A549 (cell line): ENCODE measurements at regions not wholly inside any gene's neighbourhood (a gene's known extent, or its start where the extent isn't known, plus 50 kb on each side); places are given as distances from the start of the nearest gene placed in this dataset.

ENCODE experiments used
- ATAC-seq, 2 experiments: fragments of 200-7000 bp in 1 of 2; fragments of >200 bp in 1 of 2; cut with Nextera tagmentation in 1 of 2; cut with Tn5 transposase in 1 of 2; 3 replicates each; pipeline versions ENCODE4 v1.8.0 to v1.9.1; 2018 to 2020; ENCODE audit warnings: mild to moderate bottlenecking in 1 of 2, moderate library complexity in 1 of 2
- CTCF ChIA-PET: fragments of 300-600 bp; sonication (Branson Sonifier 250); formaldehyde crosslinking; extraction: SDS; loops from one replicate; lab custom pipeline; 2021; ENCODE audit warnings: antibody characterized with exemption, inconsistent platforms; lab: Yijun Ruan, JAX
- POLR2A ChIA-PET: fragments of 350-600 bp; formaldehyde crosslinking; extraction: SDS; loops from one replicate; lab custom pipeline; 2021; ENCODE audit warnings: antibody characterized with exemption, inconsistent platforms; lab: Yijun Ruan, JAX
- DNase-seq, 2 experiments: peaks; one replicate each; pipeline versions ENCODE4 v3.0.0 to v3.0.0-alpha.2; 2011 to 2016; ENCODE audit warnings: low read depth in 1 of 2, low spot score in 1 of 2
- FAIRE-seq: peaks from 2 replicates; lab custom pipeline; 2011; peaks lifted over from hg19 to GRCh38; lab: Jason Lieb, UNC
- H3K27ac ChIP-seq, 2 experiments: fragments of >200 bp; sonication (Bioruptor Twin); formaldehyde crosslinking; 3 replicates each; pipeline ENCODE4 v1.5.1; 2016 to 2017
- H3K4me1 ChIP-seq: fragments of >200 bp; sonication (Bioruptor Twin); formaldehyde crosslinking; 3 replicates; pipeline ENCODE4 v1.6.1; 2016
- H3K4me2 ChIP-seq: fragments of >200 bp; sonication (Bioruptor Twin); formaldehyde crosslinking; 3 replicates; pipeline ENCODE4 v1.6.1; 2016
- H3K4me3 ChIP-seq: fragments of >200 bp; sonication (Bioruptor Twin); formaldehyde crosslinking; 3 replicates; pipeline ENCODE4 v1.5.1; 2016
- H3K9me3 ChIP-seq: fragments of >200 bp; sonication (Bioruptor Twin); formaldehyde crosslinking; 3 replicates; pipeline ENCODE4 v1.6.1; 2016
- BCL3 ChIP-seq: fragments of >200 bp; sonication (Bioruptor Twin); formaldehyde crosslinking; IDR thresholded peaks from 3 replicates; pipeline ENCODE4 v1.6.1; 2016
- EP300 ChIP-seq, 2 experiments: fragments of >200 bp; sonication (Bioruptor Twin); formaldehyde crosslinking; IDR thresholded peaks; 2 replicates in 1 of 2; 3 replicates in 1 of 2; pipeline ENCODE4 v1.6.1; 2016 to 2017
- ESRRA ChIP-seq: fragments of 150-350 bp; IDR thresholded peaks from 2 replicates; pipeline ENCODE4 v1.6.1; 2014; ENCODE audit warnings: mild to moderate bottlenecking, low read length, borderline replicate concordance
- FOSB ChIP-seq: fragments of 250-450 bp; sonication (Bioruptor Pico); IDR thresholded peaks from 2 replicates; pipeline ENCODE4 v1.5.0; 2020; ENCODE audit warnings: mild to moderate bottlenecking, moderate library complexity
- FOXS1 ChIP-seq: fragments of 250-450 bp; sonication (Bioruptor Pico); IDR thresholded peaks from 2 replicates; pipeline ENCODE4 v1.5.0; 2020; ENCODE audit warnings: mild to moderate bottlenecking, moderate library complexity
- HOXA7 ChIP-seq: fragments of 250-450 bp; sonication (Bioruptor Pico); IDR thresholded peaks from 2 replicates; pipeline ENCODE4 v1.5.0; 2020; ENCODE audit warnings: mild to moderate bottlenecking, moderate library complexity
- HOXB5 ChIP-seq: fragments of 250-450 bp; sonication (Bioruptor Pico); IDR thresholded peaks from 2 replicates; pipeline ENCODE4 v1.5.0; 2020; ENCODE audit warnings: mild to moderate bottlenecking, moderate library complexity
- JUN ChIP-seq, 2 experiments: fragments of >200 bp; sonication (Bioruptor Twin); formaldehyde crosslinking; IDR thresholded peaks; 2 replicates in 1 of 2; 3 replicates in 1 of 2; pipeline ENCODE4 v1.6.1; 2016 to 2017
- JUNB ChIP-seq: fragments of >200 bp; sonication (Bioruptor Twin); formaldehyde crosslinking; IDR thresholded peaks from 2 replicates; pipeline ENCODE4 v1.6.1; 2016
- KDM5A ChIP-seq: fragments of 200-600 bp; sonication (generic); IDR thresholded peaks from 2 replicates; pipeline ENCODE4 v1.6.1; 2016; ENCODE audit warnings: antibody characterized with exemption, mild to moderate bottlenecking
- MAX ChIP-seq: IDR thresholded peaks from 2 replicates; pipeline ENCODE4 v1.6.1; 2012
- MYC ChIP-seq: IDR thresholded peaks from 2 replicates; pipeline ENCODE4 v1.6.1; 2012; ENCODE audit warnings: mild to moderate bottlenecking, inconsistent platforms, low read length, improper control_type of control experiment, borderline replicate concordance
- NPAS2 ChIP-seq: fragments of 250-450 bp; sonication (Bioruptor Pico); IDR thresholded peaks from 2 replicates; pipeline ENCODE4 v1.8.0; 2022; ENCODE audit warnings: mild to moderate bottlenecking, moderate library complexity, borderline replicate concordance
- PBX3 ChIP-seq: IDR thresholded peaks from 2 replicates; pipeline ENCODE4 v1.6.1; 2012
- PHF8 ChIP-seq: fragments of 200-600 bp; sonication (generic); IDR thresholded peaks from 2 replicates; pipeline ENCODE4 v1.6.1; 2016; ENCODE audit warnings: low read depth, mild to moderate bottlenecking, antibody characterized with exemption, moderate library complexity, borderline replicate concordance
- RCOR1 ChIP-seq: fragments of 150-350 bp; IDR thresholded peaks from 2 replicates; pipeline ENCODE4 v1.6.1; 2014; ENCODE audit warnings: antibody characterized with exemption, low read length, low read depth
- RFX5 ChIP-seq: fragments of 450-650 bp; IDR thresholded peaks from 2 replicates; pipeline ENCODE4 v1.7.1; 2014; ENCODE audit warnings: antibody characterized with exemption, mild to moderate bottlenecking, moderate library complexity
- SREBF2 ChIP-seq: fragments of 450-650 bp; IDR thresholded peaks from 2 replicates; pipeline ENCODE4 v1.6.1; 2014; ENCODE audit warnings: mild to moderate bottlenecking, moderate library complexity
- ZFP36 ChIP-seq: fragments of 450-650 bp; IDR thresholded peaks from 2 replicates; pipeline ENCODE4 v1.6.1; 2014; ENCODE audit warnings: borderline replicate concordance; ENCODE audit not compliant: partially characterized antibody
- WGBS: methylation state at CpG from one replicate; pipeline ENCODE4 v1.1.6; 2017; ENCODE audit errors: missing lambda C conversion rate; 5-methylcytosine and 5-hydroxymethylcytosine counted together

GRCh38 chr9:26673261-26673660 is 219.3 kb downstream of the CAAP1 start:
- CTCF ChIA-PET = interaction anchor here (0.6 kb wide), 1 partner anchor 360 kb away, joined by 4 read pairs; no protein-coding TSS in a partner anchor
- FAIRE-seq = no peak

GRCh38 chr9:26669701-26670670 is 222.6 kb downstream of the CAAP1 start:
- no peak overlapping the region for H3K4me2 ChIP-seq
- no peak for TF ChIP-seq EP300 (IDR thresholded peaks at IDR 0.05)
- no peak for TF ChIP-seq FOSB (CRISPR knock-in tag)
- TF ChIP-seq MAX = no peak
- no peak for TF ChIP-seq PHF8
- TF ChIP-seq NPAS2 (CRISPR knock-in tag) = no peak
- no peak for TF ChIP-seq FOXS1 (CRISPR knock-in tag)
- no peak for TF ChIP-seq PBX3
- DNase-seq = no peak
- POLR2A ChIA-PET = no interaction called here
- WGBS = 54% methylated on average over 5 of the region's 5 CpGs
- FAIRE-seq = no peak
- CTCF ChIA-PET = no interaction called here
- no peaks in the 10 kb centered on the region for H3K9me3 ChIP-seq
- no peaks in the 10 kb centered on the region for H3K4me1 ChIP-seq
- H3K4me3 ChIP-seq = no peak overlapping the region
- ATAC-seq = no peak
- H3K27ac ChIP-seq = no peak overlapping the region

More at GRCh38 chr9:26673261-26673660, 219.3 kb downstream of the CAAP1 start:
- DNase-seq (no peak), ATAC-seq (no peak)
- POLR2A ChIA-PET = no interaction called here
- Histone ChIP-seq H3K4me3 (no peak overlapping the region), H3K4me2 (no peak overlapping the region), H3K9me3 (no peaks in the 10 kb centered on the region), H3K4me1 (no peaks in the 10 kb centered on the region), H3K27ac (no peak overlapping the region)
- TF ChIP-seq MYC (no peak), KDM5A (no peak), ESRRA (no peak), FOXS1 (CRISPR knock-in tag) (no peak), BCL3 (no peak)

GRCh38 chr9:26667882-26668281 is 224.7 kb downstream of the CAAP1 start:
- no peak overlapping the region for H3K4me3 ChIP-seq
- TF ChIP-seq RFX5 (no peak), JUNB (no peak), HOXB5 (no peak), JUN (IDR thresholded peaks at IDR 0.05) (no peak), HOXA7 (no peak), RCOR1 (no peak), ZFP36 (no peak), SREBF2 (no peak)
- CTCF ChIA-PET = interaction anchor here (1.7 to 2.1 kb wide), 2 partner anchors 12 to 24 kb away, joined by 4 to 5 read pairs; no protein-coding TSS in a partner anchor
- 63% methylated on average over 1 of the region's 1 CpG for WGBS
- H3K9me3 ChIP-seq = no peaks in the 10 kb centered on the region
- DNase-seq (no peak), FAIRE-seq (no peak), ATAC-seq (no peak)
- no peak overlapping the region for H3K27ac ChIP-seq
- no peaks in the 10 kb centered on the region for H3K4me1 ChIP-seq
- H3K4me2 ChIP-seq = no peak overlapping the region
- POLR2A ChIA-PET = no interaction called here
